GM04504 (cell line): ENCODE measurements at regions not wholly inside any gene's neighbourhood (a gene's known extent, or its start where the extent isn't known, plus 50 kb on each side); places are given as distances from the start of the nearest gene placed in this dataset.

ENCODE experiments used
- DNase-seq: peaks from one replicate; pipeline ENCODE4 v3.0.0-alpha.2; 2012; ENCODE audit warnings: low read depth

DNA sequence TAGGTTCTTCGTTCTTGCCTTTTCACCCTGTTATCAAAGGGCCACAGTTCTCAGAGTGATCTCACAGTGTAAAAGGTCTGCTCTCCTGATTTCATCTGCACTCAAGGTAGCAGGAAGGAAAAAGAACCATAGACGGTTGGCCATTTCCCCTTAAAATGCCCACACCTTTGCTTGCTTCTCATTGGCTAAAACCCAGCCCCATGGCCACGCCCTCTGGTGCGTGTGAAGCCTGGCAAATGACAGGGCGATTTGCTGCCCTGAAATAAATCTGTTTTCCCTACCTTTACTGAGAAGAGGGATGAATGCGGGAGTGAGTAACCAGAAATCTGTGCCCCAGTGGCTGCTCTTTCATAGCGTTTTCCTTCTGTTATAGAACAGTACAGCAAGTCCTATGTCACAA is 269.3 kb downstream of the POU4F1 start:
- no peak for DNase-seq

DNA sequence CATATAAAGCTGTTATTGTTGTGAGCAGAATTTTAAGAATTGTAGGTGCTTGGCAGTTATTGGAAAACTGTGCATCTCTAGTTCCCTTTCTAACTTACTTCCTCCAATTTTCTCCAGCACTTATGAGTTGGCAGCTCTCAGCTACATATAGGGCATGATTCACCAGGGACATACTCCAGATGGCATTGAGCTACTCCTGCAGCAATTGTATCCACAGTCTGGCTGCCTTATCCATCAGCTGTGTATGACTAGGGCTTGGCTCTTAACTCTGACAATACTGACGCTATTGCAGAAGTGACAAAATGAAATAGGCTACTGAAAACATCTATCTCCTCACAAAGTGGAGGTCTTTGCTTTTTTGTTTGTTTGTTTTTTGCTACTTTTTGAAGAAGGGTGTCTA is 276.7 kb downstream of the POU4F1 start:
- no peak for DNase-seq

DNA sequence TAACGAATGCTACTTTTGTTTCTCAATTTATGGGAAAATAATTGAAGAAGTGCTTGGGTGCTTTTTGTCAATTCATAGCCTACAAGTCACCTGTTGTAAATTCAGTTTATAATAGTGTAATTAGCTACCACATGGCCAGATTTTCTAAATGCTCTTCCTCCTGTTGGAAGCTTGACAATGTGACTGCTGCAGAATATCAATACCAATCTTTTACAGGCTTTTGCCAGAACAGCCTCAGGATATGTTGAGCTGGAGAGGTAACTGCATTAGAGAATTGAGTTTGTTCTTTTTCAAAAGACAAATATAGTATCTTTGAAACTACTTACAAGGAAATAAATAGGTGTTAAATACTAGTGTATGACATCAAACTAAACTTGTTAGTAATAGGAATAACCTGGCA is 277.8 kb downstream of the POU4F1 start:
- no peak for DNase-seq

DNA sequence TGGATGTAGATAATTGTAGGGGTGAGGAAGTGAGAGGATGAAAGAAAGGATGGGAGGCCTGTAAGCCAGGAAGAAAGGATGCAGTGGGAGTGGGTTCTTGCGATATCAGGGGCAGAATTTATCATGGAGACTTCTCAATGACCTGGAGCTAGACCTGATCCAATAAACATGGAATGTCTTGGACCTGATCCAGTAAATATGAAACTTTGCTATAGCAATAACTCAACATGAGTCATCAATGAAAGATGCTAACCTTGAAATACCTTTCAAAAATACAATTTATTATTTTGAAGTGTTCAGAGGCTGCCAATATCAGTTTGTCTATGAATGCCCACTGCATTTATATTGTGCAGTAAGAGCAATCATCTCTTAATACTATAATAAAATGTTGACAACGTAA is 279.5 kb downstream of the POU4F1 start:
- no peak for DNase-seq

DNA sequence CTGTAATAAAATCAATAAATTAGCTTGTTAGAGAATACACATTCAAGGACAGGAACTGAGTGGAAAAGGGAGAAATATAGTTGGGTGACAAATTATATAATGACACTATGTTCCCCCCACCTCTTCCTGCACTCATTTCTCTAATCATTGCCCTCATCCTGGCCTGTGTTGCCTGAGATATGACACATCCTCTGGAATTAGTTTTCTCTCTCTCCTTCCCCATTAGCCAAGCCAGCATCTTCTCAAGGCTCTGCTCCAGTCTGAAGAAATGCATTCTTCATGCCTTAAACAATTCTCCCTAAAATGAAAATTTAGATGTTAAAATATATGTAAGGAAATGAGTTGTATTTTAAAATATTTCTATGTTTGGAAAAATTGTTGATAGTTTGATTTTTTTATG is 280.3 kb downstream of the POU4F1 start:
- DNase-seq = no peak

DNA sequence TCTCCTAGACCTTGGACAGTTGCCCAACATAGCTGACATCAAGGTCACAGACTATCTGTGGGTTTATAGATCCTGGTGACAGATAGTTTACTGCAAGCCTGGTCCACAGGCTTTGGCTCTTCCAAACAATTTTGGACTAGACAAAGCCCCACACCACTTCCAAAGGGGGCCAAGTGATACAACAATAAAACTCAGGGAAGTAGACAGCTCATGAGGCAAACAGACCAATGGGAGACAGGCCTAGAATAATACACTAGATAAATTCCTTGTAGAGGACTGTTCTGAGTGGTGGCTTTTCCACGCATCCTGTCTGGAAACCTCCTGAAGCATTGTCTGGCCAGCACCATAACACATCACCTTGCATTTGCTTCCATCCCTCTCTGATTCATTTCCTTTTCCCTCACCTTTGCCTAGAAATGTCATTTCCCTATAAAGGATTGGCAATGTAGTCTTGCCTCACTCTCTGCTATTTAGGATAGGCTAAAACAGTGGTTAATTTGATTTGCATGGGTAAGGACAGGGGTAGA is 284.2 kb downstream of the POU4F1 start:
- DNase-seq = no peak

DNA sequence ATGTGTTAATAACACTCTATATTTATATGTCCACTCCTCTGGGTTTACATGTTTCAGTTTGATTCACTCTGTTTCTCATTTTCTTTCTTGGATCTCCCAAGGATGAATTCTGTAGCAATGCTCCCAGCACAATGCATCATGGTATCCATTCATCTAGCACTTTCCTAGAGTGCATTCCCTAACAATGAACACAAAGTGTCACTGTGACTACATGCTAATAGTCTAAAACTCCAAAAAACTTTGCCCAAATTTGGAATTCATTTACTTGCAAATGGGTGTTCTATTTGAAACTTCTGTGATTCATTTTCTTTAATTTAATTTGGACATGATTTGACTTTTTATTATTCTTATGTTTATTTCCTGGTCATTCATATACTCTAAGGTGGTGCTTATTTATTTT is 286.3 kb downstream of the POU4F1 start:
- no peak for DNase-seq

DNA sequence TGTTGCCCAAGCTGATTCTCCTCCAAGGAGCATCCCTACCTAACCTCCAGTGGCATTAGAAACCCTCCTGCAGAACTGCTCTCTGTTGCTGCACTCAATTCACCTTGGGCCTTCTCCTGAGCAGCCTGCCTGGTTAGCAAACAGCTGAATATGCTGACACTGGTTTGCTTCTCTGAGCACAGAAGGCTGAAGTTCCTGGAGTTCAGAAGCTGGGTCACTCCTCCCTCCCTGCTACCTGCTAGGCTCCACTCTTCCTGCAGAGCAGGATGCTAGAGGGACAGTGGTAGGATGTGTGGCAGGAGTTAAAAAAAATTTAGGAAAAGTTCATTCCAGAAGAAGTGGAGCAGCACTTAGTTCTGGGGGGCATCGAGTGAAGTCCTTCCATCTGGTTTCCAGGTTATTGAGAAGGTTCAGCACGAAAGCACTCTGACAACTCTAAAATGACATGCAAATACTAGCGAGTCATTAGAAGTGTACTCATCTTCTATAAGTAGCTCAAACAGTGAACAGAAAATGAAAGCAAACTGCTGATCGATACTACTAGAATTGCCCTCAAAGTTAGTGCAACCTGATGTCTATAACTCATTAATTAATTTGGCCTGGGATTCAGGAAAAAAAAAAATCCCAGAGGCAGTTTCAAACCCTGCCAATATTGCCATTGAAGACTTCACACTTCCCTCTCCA is 293.7 kb downstream of the POU4F1 start:
- no peak for DNase-seq

DNA sequence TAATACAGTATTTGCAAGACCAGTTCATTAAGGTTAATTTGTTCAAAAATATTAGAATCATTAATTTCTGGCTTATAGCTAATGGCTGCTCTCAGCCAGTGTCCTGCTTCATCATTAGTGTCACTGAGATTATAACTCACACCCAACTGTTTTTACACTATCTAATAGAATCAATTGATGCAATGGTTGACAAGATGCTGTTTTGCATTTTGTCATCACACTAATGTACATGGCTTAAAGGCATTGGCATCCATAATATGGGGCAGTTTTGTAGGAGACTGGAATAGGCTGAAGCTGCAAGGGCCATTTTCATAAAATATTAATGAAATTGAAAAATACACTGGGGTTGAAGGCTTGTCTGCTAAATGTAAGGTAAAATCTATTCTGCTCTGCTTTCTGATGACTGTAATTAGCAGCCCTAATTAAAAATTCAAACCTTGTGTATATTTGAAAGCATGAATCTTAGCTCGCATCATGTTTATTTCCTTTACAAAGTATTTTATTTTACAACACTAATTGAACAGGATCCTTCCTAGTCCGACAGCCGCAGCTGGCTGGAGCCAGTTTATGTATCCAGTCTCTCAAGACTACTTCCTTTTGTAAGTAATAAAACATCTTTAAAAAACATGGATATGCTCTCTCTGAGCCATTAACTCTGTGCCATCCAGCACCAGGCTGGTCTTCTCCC is 296.7 kb downstream of the POU4F1 start:
- no peak for DNase-seq

DNA sequence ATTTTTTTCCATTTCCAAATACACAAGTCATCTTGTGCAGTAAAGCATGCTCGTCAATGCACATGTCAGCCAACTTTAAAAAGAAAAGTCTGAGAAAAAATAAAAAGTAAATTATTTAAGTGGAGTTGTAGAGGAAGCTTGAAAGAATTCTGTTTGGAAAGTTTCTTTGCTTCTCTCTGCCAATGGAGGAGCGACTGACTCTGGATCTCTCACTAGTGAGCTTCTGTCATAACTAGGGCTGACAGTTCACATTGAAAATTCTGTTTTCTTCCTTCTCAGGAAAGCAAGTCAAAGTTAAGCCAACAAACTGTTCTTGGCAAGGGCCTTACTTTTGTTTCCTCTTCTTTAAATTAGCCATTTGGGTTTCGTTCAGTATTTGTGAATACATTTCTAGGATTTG is 298.2 kb downstream of the POU4F1 start:
- no peak for DNase-seq

DNA sequence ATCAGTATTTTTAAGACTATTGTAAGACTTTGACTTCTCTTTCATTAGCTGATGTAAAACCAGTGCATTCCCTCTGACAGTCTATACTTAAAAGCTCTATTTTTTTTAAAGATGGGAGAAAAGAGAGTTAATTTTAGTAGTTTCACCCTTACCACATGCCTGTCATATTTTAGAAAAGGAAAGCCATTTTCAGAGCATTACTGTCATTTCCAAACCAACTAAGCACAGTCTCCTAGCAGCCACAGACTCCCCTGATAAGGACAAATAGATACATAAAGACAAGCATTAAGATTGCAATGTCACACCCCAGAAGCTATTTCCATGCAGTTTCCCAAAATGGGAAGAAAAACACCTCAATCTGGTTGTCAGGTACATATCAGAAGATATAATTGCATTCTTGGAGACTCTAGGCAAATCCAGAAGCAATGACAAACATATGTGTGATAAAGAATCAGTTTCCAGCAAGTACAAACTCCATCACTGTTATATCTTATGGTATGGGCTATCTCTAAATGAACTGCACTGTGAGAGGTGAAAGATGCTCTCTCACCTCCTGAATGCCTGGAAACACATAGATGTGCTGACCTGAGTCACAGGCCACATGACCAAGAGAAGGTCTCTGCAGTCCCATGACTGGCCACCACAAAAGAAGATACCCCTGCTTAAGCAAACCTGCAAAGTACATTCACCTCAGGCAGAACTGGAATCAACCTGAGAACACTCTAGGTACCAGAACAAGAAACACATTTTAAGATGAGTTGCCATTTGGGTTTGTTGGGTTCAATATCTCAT is 303.3 kb downstream of the POU4F1 start:
- DNase-seq = no peak

DNA sequence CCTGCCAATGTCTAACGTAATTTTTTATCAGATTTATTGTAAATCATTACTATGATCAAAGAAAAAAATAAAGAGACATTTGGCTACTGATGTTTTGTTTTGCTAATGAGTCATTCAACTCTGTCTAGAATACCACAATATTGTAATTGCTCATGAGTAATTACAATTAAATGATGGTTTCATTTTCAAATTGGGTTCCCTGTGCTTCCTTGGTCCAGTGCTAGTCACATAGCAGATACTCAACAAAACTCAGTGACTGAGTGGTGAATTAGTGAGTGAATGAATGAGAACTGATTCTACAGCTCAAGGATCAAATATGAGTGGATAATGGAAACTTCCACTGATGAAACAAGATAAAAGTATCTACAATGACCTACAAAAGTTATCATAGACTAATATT is 304.7 kb downstream of the POU4F1 start:
- DNase-seq = no peak

DNA sequence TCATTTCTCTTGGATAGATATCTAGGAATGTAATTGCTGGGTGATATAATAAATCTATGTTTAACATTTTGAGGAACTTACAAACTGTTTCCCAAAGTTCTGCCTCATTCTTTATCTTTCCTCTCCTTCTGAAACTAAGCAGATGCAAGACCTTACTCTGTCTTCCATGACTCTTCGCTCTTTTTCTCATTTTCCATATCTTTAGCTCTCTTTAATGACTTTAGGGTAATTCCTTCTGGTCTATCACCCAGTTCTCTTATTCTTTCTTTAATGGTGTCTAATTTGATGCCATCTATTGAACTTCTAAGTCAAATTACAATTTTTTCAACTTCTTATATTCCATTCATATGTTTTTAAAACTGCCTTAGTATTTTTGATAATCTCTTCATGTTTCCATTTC is 316.6 kb downstream of the POU4F1 start:
- DNase-seq = no peak

DNA sequence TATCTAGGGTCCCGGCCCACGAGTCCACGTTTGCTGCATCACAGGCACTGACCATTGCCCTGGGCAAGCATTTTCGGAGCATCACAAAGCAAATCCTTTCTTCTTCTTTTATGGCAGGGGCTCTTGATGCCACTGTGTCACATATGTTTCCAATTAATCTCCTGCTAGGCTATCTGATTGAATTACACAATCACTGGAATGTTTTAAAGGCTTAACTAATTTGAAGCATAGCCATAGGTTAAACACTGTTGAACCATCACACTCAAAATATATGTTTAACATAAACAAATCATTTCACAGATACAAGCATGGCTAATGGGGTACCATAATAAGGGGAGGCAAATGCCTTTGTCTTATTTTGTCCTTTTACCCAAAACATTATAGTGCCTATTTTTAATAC is 338.3 kb downstream of the POU4F1 start:
- no peak for DNase-seq

DNA sequence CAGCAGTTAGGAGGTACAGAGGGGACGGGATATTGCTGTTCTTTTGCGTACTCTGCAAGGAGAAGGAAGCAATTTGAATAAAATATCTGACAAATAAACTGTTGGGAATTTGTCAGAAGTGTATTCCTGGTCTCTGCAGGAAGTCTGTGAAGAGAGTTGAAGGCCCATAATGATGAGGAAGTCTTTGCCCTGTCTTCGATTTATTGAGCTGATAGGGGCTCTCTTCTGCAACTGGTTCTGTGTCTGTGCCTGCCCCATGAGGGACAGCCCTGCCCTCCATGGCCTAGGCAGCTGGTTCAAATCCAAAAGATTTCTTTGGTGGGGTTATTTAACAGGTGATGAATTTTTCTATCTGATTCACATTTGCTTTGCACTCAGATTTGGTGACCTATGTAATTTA is 339.7 kb upstream of the EDNRB start:
- no peak for DNase-seq

DNA sequence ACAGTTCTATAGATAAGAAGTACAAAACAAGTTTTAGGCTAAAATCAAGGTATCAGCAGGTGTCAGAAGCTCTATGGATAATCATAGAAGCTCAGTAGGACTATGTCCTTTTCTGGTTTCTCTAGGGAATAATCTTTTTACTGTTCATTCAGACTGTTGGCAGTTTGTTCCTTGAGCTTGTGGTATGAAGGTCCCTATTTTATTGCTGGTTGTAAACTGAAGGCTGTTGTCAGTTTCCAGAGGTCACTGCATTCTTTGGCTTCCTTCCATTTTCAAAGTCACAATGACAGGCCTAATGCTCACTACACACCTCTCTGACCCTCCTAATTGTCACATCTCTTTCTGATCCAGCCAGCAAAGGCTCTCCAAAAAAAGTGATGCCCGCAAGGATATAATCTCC is 337.9 kb upstream of the EDNRB start:
- DNase-seq = no peak

DNA sequence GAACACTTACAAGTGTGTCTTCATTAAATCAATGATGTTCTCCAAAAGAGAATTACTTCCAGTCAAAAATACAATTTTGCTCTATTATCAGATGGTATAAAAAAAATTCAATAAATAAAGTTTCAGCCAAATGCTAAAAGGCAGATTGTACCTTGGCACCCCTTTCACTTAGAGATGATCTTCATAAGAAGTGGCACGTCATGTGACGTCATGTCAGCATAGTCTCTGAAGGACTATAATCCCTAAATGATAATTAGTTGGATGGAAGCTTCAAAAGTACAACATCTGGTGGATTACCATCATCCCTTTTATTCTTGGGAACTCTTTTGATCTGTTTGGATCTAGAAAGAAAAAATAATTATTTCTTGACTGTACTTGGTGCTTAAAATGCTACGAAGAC is 335.5 kb upstream of the EDNRB start:
- no peak for DNase-seq

DNA sequence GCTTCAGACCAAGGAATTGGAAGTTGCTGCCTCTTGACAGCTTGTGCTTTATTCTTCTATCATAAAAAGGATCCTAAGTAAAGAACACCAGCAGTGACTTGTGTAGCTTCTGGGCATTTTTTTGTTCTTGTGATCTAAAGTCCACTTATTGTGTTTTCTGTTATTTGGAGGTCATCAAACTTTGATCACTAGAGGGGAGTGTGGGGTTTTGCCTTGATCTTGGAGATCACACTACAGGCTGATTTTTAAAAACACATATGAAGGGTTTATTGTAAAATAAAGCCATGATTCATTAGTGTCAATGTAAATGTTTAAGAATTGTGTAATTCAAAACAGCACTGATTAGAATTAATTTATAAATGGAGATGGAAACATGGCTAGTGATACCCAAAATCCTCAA is 328.7 kb upstream of the EDNRB start:
- no peak for DNase-seq

DNA sequence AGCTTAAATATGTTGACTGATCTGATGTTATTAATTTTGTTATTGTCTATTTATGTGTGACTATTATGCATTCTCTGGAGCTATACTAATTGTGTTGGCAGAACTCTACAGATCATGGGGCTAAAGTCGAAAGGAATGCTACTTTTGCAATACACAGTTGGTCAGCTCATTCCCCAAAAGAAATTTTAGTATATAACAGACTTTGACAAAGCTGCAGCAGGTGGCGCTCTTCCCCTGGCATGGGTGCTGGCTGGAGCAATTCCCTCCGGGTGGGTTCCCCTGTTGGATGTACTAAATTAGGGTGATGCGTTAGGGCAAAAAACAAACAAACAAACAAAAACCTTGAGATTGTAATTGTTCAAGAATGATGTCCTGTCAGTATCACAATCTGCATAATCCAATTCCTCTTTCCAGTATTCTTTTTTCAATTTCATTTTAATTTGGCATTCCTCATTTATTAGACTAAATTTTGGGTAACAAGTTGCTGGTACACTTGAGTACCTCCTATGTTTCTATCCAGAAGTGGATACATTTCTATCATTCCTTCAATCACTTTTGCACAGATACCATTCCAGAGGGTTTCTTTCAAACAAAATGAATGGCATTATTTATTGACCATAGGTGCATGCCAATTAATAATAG is 322.8 kb upstream of the EDNRB start:
- peak; percentile 10 for DNase-seq

DNA sequence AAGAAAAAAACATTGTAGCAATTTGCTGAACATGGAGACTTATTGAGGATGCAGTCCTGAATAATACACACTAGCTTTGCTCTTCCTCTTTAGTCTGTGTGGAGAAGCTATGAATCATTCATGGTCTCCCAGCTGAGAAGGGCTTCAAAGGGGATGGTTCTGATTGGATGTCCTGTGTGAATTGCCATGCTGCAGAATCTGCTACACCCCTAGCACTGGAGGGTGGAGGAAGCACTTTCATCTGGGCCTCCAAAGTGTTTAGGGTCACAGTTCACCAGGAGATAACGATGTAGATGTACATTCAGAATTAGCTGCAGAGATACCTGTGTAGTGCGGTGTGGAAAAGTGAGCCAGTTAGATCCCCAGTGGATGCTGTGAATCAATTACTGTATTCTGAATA is 321.1 kb upstream of the EDNRB start:
- no peak for DNase-seq

DNA sequence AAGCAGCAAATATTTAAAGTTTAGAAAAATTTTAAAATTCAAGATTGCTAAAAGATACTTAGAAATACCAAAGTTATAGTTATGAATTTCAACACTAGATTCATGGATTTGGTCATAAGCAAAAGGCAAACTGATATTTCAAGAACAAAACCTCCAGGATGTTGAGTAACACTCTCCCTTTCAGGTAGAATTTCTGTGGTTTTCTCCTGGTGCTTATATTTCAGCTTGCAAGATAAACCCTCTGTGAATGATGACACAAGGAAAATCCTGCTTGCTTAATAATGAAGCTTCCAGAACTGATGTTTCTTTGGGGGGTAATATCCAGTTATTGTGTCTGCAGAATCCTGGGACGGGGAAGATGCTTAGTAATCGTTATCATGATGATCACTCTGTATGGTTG is 320.3 kb upstream of the EDNRB start:
- no peak for DNase-seq

DNA sequence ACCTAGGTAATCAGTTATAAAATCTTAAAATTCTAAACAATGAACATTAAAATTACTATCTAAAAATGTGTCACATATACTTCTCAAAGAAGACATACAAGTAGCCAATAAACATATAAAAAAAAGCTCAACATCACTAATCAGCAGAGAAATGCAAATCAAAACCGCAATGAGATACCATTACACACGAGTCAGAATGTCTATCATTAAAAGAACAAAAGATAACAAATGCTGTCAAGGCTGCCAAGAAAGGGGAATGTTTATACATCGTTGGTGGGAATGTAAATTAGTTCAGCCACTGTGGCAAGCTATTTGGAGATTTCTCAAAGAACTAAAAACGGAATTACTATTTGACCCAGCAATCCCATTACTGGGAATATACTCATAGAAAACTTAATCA is 310.3 kb upstream of the EDNRB start:
- DNase-seq = no peak

DNA sequence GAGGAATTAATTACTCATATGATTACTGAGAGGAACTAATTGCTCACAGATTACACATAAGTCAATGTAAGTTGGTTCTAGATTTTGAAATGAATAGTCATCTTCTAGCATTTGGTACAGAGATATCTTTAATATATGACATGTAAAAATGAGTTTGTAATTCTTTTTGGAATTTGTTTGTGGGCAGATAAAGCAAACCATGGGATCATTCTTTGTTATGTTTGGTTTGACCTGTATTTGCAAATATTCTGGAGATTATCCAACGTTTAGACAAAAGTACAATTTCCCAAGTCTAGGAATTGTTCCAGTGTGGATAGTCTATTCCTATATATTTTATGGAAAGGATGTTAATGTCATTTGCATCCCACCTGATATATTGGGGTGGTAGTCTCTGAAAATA is 309.6 kb upstream of the EDNRB start:
- DNase-seq = no peak
